ENCODE measurements at regions not wholly inside any gene's neighbourhood (a gene's known extent, or its start where the extent isn't known, plus 50 kb on each side); places are given as distances from the start of the nearest gene placed in this dataset.

DNA sequence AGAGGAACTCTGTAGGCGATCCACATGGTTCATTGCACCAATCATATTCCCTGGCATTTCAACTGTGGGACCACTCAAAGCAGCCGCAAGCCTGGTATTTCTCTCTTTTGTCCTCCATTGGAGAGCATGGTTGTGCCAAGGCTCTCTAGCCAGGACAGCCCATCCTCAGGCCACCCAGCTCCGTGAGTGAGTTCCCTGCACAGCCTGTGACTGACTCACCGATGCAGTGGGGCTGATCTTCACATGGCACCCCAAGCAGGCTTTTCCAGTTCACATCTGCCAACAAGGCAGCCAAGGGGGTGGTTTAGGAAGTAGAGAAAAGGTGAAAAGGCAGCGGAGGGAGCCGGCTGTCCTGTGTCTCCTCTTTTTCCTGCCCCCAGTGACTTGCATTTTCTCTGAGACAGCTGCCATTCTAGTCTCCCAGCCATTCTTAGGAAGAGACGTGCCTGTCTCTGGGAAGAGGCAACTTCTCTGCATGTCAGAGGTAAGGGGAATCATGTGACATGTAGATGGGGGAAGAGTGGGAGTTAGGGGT is 69.2 kb downstream of the MID1IP1 start:
- POLR2A ChIA-PET, result interaction anchor here (0.5 kb wide), 1 partner anchor 400 kb away, joined by 3 read pairs; no protein-coding TSS in a partner anchor
- H3K36me3 ChIP-seq (ENCODE audit: control insufficient read depth in 2 of 2, insufficient read depth in 1 of 2, low read length in 2 of 2), result no peaks in the 10 kb centered on the region
- no peaks in the 10 kb centered on the region for H3K4me1 ChIP-seq (ENCODE audit: control insufficient read depth, insufficient read depth, low read length)
- H3K4me3 ChIP-seq (ENCODE audit: low read depth, low read length), result no peak overlapping the region
- H3K27ac ChIP-seq (ENCODE audit: extremely low read depth, low read depth, low read length), result no peak overlapping the region
- TF ChIP-seq ZBTB48 (tag by site-specific recombination; IDR thresholded peaks at IDR 0.05), result no peak
- TF ChIP-seq ZNF548 (tag by site-specific recombination; IDR thresholded peaks at IDR 0.05), result no peak
- no peak for TF ChIP-seq ZNF19 (tag by site-specific recombination; IDR thresholded peaks at IDR 0.05; ENCODE audit: low read depth)
- no peak for TF ChIP-seq ZXDB (tag by site-specific recombination; IDR thresholded peaks at IDR 0.05)
- TF ChIP-seq ZNF830 (tag by site-specific recombination; IDR thresholded peaks at IDR 0.05; ENCODE audit: low read depth), result no peak
- no peak for TF ChIP-seq ZNF174 (tag by site-specific recombination; IDR thresholded peaks at IDR 0.05)
- no peak for TF ChIP-seq PRDM1 (tag by site-specific recombination; IDR thresholded peaks at IDR 0.05)
- TF ChIP-seq ZNF175 (tag by site-specific recombination; IDR thresholded peaks at IDR 0.05), result no peak
- no peak for TF ChIP-seq ZNF621 (tag by site-specific recombination; IDR thresholded peaks at IDR 0.05)
- TF ChIP-seq ZNF701 (tag by site-specific recombination; IDR thresholded peaks at IDR 0.05), result no peak
- TF ChIP-seq ZNF560 (tag by site-specific recombination; IDR thresholded peaks at IDR 0.05; ENCODE audit: borderline replicate concordance), result no peak
- CTCF ChIA-PET, result interaction anchor here (0.5 to 0.9 kb wide), 3 partner anchors 19 to 1878 kb away, joined by 3 read pairs; no protein-coding TSS in a partner anchor
- H3K9me3 ChIP-seq (ENCODE audit: control insufficient read depth, insufficient read depth, low read depth, low read length), result no peaks in the 10 kb centered on the region

DNA sequence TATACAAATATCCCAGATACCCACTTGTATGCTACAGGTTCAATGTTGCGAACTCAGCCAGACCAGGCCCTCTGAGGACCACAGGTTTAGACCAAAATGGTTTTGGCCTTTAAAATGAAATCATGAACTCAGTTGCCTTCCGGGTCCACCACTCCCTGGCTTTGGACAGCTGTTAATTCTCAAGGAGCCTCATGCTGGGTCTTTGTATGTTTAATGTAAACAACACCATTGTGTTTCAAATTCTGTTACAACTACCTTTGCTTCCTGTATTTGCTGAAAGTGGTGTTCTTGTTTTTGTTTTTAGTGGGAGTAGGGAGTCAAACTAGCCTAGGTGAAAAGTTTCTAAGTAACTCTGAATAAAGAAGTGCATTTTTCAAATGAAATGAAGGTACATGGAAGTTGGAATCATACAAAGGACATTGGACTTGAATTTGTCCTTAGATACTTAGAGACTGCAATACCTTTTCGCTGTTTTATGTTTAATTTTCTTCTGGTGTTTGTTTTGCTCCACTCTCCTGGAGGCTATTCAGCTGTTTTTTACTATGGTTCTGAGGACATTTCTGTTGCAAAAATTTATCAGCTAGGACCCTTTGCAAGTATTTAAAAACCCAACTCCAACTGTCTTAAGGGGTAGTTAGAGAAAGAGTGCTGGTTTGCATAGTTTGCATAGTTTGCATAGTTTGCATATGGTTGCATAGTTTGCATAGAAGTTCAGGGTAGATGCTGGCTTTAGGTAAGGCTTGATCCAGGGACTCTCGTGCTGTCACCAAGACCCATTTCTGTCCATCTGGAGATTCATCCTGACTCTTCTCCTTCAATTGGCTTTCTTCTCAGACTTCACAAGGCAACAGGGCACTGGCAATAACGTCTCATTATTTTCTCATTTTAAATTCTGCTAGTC is 70.1 kb downstream of the MID1IP1 start:
- CTCF ChIA-PET, result interaction anchor here (0.6 kb wide), 1 partner anchor 18 kb away, joined by 3 read pairs; no protein-coding TSS in a partner anchor
- no peak overlapping the region for H3K27ac ChIP-seq (ENCODE audit: extremely low read depth, low read depth, low read length)
- TF ChIP-seq ZNF544 (tag by site-specific recombination; IDR thresholded peaks at IDR 0.05), result no peak
- TF ChIP-seq ZNF664 (tag by site-specific recombination; IDR thresholded peaks at IDR 0.05), result no peak
- TF ChIP-seq MYNN (tag by site-specific recombination; IDR thresholded peaks at IDR 0.05; ENCODE audit: borderline replicate concordance), result no peak
- TF ChIP-seq FEZF1 (tag by site-specific recombination; IDR thresholded peaks at IDR 0.05), result no peak
- TF ChIP-seq ZNF623 (tag by site-specific recombination; IDR thresholded peaks at IDR 0.05), result no peak
- TF ChIP-seq, protein P1, sequence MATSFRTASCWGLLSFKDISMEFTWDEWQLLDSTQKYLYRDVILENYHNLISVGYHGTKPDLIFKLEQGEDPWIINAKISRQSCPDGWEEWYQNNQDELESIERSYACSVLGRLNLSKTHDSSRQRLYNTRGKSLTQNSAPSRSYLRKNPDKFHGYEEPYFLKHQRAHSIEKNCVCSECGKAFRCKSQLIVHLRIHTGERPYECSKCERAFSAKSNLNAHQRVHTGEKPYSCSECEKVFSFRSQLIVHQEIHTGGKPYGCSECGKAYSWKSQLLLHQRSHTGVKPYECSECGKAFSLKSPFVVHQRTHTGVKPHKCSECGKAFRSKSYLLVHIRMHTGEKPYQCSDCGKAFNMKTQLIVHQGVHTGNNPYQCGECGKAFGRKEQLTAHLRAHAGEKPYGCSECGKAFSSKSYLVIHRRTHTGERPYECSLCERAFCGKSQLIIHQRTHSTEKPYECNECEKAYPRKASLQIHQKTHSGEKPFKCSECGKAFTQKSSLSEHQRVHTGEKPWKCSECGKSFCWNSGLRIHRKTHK (tag by site-specific recombination; IDR thresholded peaks at IDR 0.05), result no peak
- TF ChIP-seq ZNF501 (tag by site-specific recombination; IDR thresholded peaks at IDR 0.05), result no peak
- TF ChIP-seq ZNF785 (tag by site-specific recombination; IDR thresholded peaks at IDR 0.05), result no peak
- TF ChIP-seq, protein P2, sequence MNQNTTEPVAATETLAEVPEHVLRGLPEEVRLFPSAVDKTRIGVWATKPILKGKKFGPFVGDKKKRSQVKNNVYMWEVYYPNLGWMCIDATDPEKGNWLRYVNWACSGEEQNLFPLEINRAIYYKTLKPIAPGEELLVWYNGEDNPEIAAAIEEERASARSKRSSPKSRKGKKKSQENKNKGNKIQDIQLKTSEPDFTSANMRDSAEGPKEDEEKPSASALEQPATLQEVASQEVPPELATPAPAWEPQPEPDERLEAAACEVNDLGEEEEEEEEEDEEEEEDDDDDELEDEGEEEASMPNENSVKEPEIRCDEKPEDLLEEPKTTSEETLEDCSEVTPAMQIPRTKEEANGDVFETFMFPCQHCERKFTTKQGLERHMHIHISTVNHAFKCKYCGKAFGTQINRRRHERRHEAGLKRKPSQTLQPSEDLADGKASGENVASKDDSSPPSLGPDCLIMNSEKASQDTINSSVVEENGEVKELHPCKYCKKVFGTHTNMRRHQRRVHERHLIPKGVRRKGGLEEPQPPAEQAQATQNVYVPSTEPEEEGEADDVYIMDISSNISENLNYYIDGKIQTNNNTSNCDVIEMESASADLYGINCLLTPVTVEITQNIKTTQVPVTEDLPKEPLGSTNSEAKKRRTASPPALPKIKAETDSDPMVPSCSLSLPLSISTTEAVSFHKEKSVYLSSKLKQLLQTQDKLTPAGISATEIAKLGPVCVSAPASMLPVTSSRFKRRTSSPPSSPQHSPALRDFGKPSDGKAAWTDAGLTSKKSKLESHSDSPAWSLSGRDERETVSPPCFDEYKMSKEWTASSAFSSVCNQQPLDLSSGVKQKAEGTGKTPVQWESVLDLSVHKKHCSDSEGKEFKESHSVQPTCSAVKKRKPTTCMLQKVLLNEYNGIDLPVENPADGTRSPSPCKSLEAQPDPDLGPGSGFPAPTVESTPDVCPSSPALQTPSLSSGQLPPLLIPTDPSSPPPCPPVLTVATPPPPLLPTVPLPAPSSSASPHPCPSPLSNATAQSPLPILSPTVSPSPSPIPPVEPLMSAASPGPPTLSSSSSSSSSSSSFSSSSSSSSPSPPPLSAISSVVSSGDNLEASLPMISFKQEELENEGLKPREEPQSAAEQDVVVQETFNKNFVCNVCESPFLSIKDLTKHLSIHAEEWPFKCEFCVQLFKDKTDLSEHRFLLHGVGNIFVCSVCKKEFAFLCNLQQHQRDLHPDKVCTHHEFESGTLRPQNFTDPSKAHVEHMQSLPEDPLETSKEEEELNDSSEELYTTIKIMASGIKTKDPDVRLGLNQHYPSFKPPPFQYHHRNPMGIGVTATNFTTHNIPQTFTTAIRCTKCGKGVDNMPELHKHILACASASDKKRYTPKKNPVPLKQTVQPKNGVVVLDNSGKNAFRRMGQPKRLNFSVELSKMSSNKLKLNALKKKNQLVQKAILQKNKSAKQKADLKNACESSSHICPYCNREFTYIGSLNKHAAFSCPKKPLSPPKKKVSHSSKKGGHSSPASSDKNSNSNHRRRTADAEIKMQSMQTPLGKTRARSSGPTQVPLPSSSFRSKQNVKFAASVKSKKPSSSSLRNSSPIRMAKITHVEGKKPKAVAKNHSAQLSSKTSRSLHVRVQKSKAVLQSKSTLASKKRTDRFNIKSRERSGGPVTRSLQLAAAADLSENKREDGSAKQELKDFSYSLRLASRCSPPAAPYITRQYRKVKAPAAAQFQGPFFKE (tag by site-specific recombination; IDR thresholded peaks at IDR 0.05; ENCODE audit: borderline replicate concordance), result no peak
- TF ChIP-seq ZNF621 (tag by site-specific recombination; IDR thresholded peaks at IDR 0.05), result no peak
- TF ChIP-seq HOXD13 (CRISPR knock-in tag; IDR thresholded peaks at IDR 0.05; ENCODE audit: borderline replicate concordance), result no peak

More for the DNA sequence above, 70.1 kb downstream of the MID1IP1 start:
- POLR2A ChIA-PET, result no interaction called here
- no peak overlapping the region for H3K4me3 ChIP-seq (ENCODE audit: low read depth, low read length)
- H3K4me1 ChIP-seq (ENCODE audit: control insufficient read depth, insufficient read depth, low read length), result no peaks in the 10 kb centered on the region
- H3K36me3 ChIP-seq (ENCODE audit: control insufficient read depth in 2 of 2, insufficient read depth in 1 of 2, low read length in 2 of 2), result no peaks in the 10 kb centered on the region
- H3K9me3 ChIP-seq (ENCODE audit: control insufficient read depth, insufficient read depth, low read depth, low read length), result no peaks in the 10 kb centered on the region

Measured in HEK293 (cell line).